GM19372 (cell line): ENCODE measurements at regions not wholly inside any gene's neighbourhood (a gene's known extent, or its start where the extent isn't known, plus 50 kb on each side); places are given as distances from the start of the nearest gene placed in this dataset.
"Not testable (repeated sequence)": the region's sequence is repeated elsewhere in the genome, so short reads cannot be mapped to it uniquely, and the experiment has no call there.

ENCODE experiments used
- ATAC-seq: cut with Tn5 transposase; IDR thresholded peaks from one replicate; pipeline ENCODE4 v1.9.1; 2021; ENCODE audit warnings: mild to moderate bottlenecking, low read depth, moderate library complexity; ENCODE audit not compliant: unreplicated experiment

DNA sequence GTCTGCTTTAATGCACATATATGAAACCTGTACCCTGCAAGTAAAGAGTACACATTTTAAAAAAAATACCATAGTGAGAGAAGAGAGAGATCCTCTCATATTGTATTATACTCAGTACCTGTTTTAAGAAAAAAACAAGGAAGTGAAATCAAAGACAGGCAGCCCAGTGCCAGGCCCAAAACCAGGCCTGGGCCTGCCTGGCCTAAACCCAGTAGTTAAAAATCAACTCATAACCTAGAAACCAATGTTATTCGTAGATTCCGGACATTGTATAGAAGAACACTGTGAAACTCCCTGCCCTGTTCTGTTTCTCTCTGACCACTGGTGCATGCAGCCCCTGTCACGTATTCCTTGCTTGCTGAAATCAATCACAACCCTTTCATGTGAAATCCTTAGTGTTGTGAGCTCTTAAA is 1078.0 kb upstream of the FAM98A start:
- ATAC-seq = not testable (repeated sequence)

DNA sequence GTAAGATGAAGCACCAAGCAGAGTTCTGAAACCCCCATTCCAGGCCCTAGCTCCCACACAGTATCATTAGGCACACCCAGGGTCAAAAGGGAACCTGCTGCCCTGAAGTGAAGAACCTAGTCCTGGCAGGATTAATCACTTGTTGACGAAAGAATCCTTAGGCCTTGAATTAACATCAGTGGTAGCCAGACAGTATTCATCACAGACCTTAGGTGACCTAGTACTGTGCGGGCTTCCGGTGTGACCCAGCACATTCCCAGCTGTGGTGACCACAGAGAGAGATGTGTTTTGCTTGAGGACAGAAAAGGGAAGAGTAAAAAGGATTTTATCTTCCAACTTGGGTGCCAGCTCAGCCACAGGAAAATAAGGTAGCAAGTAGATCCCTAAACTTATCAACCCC is 1071.4 kb upstream of the FAM98A start:
- no peak for ATAC-seq

DNA sequence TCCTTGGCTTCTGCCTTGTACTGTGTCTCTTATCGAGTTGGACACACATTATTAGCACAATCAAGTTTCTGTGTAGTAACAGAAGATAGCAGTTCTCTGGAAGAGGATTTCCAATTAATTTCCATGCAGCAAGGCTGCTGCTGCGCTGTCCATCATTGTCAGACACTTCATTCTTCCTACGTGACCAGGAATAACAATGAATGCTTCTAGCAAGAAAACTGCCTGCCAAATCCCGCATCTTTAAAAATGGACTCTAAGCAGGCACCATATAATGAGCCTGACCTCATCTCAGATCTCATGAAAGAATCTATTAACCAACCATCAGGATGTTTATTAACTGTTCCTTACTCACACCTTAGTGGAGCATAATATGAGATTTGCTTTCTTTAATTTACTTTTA is 1067.7 kb upstream of the FAM98A start:
- ATAC-seq = no peak

DNA sequence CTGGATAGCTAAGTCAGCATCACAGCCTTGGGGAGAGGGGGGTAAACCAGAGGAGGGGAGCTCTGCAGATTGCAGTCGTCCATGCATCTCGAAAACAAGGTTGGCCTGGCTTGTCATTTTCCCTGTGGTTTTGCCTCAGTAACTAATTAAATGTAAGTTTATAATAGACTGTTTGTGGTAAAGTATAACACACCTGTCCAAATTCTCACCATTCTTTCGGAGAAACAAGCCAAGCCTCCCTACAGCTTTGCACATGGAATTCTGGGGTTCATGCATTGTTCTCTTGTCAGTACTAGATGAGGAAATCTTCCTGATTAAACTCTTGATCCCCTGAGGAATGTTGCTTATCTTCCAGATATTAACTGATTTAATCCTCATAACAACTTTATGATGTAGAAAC is 1065.2 kb upstream of the FAM98A start:
- ATAC-seq = no peak

DNA sequence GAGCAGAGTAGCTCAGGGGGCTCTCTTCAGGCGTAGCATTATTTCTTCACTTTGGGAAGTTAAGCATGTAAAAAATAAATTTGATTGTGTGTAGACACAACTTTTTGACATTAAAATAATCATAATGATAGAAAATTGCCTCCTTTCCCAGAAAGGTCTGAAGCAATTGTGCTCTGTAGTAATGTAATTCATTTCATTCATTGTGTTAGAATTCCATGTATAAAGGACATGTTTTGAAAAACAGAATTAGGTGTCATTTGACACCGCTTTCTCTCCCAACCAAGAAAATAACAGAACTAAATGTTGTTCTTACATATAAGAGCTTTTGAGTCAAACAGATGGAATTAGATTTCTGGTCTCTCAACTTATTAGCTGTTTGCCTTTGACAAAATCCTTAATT is 1064.2 kb upstream of the FAM98A start:
- no peak for ATAC-seq

DNA sequence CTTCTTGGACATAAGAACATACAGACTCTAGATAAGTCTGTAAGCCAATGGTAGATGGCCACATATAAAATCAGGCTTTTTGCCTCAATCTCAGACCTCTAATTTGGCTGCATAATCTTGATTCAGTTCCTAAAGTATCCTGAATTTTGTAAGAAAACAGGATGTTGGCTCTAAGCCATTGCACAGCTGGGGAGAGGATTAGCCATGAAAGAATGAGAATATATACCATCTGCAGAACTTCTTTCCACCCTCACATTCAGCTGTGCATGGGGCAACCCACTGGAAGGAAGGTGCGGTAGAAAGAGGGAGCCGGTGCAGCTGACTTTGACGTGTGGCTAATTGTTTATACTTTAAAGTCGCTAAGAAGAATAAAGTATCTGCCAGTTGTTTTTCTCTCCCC is 1061.6 kb upstream of the FAM98A start:
- ATAC-seq = no peak

DNA sequence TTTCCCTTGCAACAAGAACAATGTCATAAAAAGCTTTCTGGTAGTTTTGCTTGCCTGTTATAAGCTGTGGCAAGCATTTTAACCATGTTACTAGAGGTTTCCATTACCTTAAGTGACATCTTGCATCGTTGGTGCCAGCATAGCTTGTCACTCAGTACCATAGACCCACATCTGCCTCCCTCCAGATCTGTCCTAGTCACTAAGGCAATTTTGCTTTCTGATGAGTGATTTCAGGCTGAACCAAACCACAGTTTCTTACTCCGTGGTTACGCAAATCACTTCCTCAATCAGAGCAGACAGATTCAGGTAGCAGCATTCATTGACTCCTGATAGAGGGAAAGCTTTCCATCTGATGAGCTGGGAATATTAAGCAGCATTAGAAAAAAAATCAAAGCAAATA is 1057.5 kb upstream of the FAM98A start:
- ATAC-seq = no peak

DNA sequence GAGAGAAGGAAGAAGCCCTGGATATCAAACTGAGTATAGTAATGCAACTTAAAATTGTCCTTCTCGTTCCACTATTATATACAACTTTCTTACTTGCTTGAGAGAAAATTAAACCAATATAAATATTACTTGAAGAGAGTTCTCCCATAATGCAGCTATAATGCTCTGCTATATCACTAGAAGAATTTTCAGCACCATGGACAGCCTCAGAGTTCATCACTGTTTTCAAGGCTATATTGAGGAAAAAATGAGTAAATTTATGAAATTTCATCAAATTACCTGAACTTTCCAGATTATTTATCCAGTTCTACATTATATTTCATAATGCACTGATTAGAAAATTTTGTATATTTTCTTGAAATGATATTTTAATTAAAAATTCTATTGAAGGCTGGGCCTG is 1053.5 kb upstream of the FAM98A start:
- no peak for ATAC-seq

DNA sequence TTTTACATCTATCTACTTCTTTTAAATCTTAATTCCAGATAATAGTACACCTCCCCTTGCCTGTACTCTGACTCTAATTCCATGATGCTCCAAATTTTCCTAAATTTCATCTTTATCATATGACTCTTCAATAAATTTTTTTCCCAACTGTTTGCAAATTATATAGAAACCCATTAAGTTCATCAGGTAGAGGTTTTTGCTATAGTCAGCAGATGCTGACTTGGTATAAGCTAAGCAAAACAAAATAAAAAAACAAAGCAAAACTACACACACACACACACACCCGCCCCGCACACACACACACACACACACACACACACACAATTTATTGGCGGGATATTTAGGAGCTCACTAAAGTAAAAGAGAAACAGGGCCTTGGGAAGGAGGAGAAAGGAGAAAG is 1047.8 kb upstream of the FAM98A start:
- no peak for ATAC-seq

DNA sequence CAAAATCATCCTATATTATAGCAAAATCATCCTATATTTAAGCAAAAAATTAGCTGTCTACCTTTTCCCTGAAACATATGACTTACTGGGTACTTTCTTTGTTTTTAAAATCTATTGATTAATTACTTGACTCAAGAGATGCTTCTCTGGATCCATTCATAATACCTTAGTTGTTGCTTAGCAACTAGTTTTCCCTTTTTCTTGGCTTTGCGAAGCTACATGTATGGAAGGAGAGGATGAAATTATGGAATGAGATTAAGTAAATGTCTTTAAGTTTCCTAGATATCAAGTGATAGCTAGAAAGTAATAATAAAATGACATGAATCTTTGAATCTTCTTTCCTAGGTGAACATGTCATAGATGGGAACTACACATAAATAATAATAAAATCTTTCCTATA is 1033.2 kb upstream of the FAM98A start:
- no peak for ATAC-seq

DNA sequence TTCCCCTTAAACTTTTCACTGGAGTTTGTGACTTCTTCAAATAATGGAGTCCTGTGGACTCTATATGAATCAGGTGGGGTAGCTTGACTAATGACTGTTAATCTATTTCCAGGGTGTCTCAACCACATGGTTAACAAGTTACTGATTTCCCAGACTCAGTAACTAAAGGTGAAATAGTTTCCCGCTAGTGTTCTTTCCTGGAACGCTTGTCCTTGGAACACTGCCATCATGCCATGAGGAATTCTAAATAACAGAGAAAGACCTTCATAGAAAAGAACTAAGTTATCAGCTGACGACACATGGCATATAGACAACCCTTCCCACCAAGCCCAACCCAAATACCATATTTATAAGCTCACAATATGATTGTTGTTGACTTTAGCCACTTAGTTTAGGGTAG is 1027.9 kb upstream of the FAM98A start:
- no peak for ATAC-seq

DNA sequence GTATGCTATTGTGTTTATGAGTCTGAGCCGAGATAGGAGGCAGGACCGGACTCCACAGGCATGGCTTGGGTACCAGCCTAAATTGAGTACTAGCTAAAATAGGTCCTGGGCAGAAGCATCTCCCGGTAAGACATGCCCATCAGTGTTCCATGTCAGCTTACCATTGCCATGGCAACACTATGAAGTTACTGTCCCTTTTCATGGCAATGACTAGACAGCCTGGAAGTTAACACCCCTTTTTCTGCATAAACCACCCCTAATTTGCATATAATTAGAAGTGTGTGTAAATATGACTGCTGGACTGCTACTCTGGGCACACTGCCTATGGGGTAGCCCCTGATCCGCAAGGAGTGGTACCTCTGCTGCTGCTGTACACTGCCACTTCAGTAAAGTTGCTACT is 1005.1 kb upstream of the FAM98A start:
- no peak for ATAC-seq

DNA sequence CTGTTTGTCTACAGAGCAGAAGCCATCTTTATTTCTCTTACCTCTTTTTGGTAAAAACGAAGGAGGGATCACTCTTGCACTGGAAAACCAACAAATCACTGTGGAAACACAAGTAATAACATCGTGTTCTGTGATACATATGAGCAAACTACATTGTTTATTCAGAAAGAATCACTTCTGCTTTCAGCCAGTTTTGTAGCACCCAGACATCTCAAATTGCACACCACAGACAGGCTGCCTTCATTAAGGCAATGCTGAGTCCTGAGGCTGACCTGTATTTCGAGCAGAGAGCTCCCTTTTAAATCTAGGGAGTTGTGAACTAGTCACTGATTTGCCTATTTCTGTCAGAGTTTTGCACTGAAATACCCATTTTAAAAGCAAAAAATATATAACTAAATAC is 1003.2 kb upstream of the FAM98A start:
- ATAC-seq = no peak

DNA sequence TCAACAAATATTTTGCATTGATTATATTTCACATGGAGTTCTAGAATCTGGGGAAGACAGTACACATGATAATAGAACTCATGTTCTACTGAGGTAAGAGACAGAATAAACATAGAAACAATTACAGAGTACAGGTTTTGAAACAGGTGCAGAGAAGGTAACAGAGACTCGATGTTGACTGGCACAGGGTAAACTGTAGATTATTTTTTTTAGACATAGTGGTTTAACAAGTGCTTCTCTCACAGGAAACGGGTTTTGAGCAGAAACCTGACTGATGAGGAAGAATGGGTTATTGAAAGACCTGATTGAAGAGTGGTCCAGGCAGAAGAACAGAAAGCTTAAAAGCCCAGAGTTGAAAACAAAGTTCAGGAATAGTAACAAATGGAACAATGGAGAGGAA is 1002.5 kb upstream of the FAM98A start:
- ATAC-seq = no peak

DNA sequence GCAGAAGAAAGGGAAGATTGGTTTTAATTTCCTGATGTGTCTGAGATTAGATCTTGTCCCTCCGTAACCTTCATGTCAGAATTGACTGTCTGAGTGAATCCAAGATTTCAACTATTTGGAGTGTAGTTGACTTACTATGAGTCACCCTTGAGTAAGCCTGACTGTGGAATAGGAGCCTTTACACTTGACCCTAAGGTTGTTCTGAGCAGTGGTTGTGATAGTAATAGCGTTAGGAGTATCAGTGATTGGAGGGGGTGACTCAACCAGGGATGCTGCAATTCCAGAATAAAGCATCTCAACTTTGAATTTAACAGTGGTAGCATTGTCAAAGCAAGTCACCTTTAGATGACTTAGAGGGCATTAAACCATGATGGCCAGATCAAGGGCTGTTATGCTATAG is 979.5 kb upstream of the FAM98A start:
- ATAC-seq = no peak

DNA sequence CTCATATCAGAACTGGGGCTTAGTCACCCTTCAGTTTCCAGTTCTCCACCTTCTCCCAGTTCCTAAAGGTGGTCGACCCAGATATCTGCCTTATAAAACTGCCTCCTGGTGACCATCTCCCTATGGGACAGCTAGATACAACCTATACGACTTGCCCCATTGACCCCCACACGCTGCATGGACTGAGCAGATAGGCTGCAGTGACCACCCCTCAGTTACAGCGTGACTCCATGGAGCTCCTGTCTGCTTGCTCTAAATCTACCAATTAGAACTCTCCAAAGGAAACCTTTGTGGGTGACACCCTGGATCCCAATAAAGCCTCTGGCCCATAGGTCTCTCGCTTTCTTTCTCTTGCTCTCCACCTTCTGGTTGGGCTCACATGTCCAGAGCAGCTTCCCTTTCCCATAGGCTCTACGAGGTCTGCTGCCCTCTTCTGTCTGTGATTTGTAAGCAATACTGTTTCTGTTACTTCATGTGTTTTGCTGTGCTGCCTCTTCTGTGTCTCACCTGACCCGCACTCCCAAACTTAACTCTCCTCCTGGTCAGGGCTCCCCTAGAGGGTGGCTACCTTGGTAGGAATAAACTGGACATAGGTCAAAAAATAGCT is 971.3 kb upstream of the FAM98A start:
- ATAC-seq = no peak

DNA sequence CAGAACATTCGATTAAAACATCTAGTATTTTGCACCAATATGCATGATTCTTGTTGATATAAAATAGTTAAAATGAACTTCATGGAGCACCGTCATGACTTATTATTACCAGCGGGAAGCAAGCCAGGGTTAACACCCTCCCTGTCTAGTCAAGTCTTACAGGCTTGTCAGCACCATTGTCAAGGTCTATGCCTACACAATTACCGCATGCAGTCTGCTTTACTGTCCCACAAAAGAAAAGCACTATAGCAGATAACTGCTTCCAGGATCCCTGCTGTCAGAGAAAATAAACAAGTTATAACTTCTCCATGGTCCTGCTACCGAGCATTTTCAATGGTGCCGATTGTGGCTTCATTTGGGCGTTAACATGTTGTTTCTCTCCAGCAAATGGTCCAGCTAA is 968.0 kb upstream of the FAM98A start:
- ATAC-seq = no peak

DNA sequence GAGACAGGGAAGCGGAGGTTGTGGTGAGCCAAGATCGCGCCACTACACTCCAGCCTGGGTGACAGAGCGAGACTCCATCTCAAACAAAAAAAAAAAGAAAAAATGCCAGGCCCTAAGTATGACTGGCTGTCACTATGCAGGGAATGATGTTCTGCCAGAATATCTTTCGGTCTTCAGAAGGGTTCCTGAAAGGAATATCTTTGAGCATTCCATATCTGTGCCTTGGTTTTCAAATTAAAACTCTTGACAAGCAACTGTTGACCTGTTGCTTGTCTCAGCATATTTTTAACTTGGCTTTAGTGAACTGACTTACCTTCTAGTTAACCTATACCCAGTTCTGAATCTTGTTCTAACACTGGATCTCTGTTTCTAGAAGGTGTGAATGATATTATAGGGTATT is 953.2 kb upstream of the FAM98A start:
- no peak for ATAC-seq

DNA sequence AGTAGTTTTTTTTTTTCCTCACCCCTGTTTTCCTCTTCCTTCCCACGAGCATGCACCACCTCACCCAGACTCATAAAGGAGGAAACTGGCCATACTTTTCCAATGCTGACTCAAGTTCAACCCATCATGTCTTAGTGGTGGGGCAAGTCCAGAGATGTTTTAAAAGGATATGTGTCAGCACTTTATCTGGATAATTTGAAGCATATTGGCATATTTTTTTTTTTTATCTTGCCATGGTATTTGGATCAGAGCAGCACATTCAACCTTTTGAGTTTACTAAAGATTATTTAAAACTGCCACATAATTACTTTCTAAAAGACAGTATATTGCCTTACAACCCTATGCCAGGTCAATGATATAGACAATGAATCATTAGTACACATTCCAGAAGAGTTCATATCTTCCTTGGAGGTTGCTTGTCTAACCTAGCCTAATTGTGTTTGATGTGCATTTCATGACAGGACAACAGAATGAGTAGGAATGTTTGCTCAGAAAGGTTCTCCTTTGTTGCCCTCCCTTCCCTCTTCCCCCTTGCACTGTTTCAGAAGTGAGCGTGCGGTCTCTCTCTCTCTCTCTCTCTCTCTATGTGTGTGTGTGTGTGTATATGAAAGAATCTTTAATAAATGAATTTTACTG is 950.7 kb upstream of the FAM98A start:
- ATAC-seq = no peak

DNA sequence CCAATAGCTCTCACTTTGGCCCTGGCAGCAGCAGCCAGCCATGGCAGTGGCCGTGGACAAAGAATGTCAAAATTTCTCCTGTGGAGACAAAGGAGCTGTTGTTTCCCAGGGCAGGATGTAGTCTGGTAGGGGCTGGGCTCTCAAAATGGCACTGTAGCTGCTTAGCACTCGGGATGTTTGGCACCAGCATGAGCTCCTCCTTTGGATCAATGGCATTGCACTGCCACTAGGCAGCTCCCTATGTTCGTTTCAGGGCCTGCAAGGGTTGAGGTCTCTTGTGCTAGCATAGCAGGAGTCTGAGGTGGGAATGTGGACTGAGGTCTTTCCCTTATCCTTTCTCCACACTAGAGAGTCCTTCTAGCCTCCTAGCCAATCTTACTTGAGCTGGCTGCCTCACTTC is 948.8 kb upstream of the FAM98A start:
- ATAC-seq = no peak

DNA sequence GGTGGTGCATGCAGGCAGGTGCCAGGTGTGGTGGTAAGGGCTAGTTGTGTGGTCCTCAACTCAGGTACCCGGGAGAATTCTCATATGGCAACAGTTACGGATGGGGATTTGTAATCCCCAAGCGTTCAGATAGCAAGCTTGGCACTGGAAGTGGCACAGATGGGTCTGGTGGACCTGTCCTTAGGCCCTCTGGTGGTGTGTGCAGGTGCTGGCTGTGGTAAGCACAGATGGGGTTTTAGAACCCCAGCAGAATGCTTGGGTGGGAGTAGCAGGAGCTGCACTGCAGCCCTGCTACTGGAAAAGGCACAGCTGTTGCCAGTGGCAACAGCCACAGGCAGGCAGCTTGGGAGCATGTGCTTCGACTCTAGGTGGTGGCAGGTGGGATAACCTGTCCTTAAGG is 948.2 kb upstream of the FAM98A start:
- no peak for ATAC-seq

DNA sequence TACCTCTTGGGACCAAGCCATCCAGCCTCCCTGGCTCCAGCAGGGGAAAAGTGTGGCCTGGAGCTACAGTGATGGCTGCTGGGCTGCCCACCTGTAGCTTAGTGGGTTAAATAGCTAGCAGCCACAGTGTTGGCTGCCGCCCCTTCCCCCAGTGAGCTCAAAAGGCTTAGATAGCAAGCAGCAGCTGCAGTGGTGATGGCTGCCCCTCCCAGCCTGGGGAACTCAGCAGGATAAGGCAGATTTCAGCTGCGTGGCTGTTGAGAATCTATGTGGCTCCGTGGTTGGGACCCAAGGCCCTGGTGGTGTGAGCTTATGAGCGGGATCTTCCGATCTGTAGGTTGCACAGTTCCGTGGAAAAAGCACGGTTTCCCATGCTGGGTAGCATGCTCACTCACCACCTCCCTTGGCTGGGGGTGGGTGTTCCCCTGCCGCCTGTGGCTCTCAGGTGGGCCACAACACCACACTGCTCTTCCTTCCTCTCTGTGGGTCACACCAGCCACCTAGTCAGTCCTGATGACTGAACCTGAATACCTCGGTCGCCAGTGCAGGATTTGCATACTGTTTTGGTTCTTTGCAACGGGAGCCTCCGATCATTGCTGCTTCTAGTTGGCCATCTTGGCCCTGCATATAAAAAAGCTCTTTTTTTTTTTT is 946.5 kb upstream of the FAM98A start:
- no peak for ATAC-seq
